SK-N-SH (cell line): ENCODE measurements at regions not wholly inside any gene's neighbourhood (a gene's known extent, or its start where the extent isn't known, plus 50 kb on each side); places are given as distances from the start of the nearest gene placed in this dataset.

Source experiments
- CTCF ChIA-PET: fragments of 300-600, 350-600 bp; formaldehyde crosslinking; extraction: SDS; loops from one replicate; lab custom pipeline; 2021; lab: Yijun Ruan, JAX
- POLR2A ChIA-PET: fragments of 350-600 bp; sonication (Branson Sonifier 250); formaldehyde crosslinking; extraction: SDS; loops from one replicate; lab custom pipeline; 2020; ENCODE audit warnings: antibody characterized with exemption, inconsistent platforms; lab: Yijun Ruan, JAX
- DNase-seq: peaks from one replicate; pipeline ENCODE4 v3.0.0; 2012
- H2AFZ ChIP-seq: fragments of 200-600 bp; sonication (generic); 2 replicates; pipeline ENCODE4 v1.8.1; 2016; ENCODE audit warnings: antibody characterized with exemption, mild to moderate bottlenecking, low read depth
- H3F3A ChIP-seq: fragments of 200-600 bp; sonication (generic); replicated peaks from 2 replicates; pipeline ENCODE3; 2016; ENCODE audit warnings: antibody characterized with exemption, mild to moderate bottlenecking; ENCODE audit not compliant: insufficient read depth
- H3K27ac ChIP-seq, 2 experiments: fragments of 200-500 bp in 1 of 2; fragments of 200-600 bp in 1 of 2; sonication (Bioruptor generic) in 1 of 2; sonication (generic), shearing (Covaris generic) in 1 of 2; 2 replicates each; pipeline versions ENCODE4 v1.5.1 to v1.6.1; 2014 to 2016; ENCODE audit warnings: low read depth in 2 of 2, inconsistent platforms in 1 of 2, low read length in 1 of 2, mild to moderate bottlenecking in 1 of 2, mixed read lengths in 1 of 2
- H3K27me3 ChIP-seq: fragments of 200-600 bp; sonication (generic), shearing (Covaris generic); 2 replicates; pipeline ENCODE4 v1.6.1; 2016; ENCODE audit warnings: mixed run types; ENCODE audit not compliant: insufficient read depth
- H3K36me3 ChIP-seq, 2 experiments: fragments of 200-500 bp in 1 of 2; fragments of 200-600 bp in 1 of 2; sonication (Bioruptor generic) in 1 of 2; sonication (generic) in 1 of 2; replicated peaks in 1 of 2; 2 replicates each; pipeline versions ENCODE3 to v1.5.1; 2014 to 2016; ENCODE audit warnings: low read length in 1 of 2, mild to moderate bottlenecking in 1 of 2; ENCODE audit not compliant: insufficient read depth in 2 of 2, control insufficient read depth in 1 of 2
- H3K4me1 ChIP-seq, 2 experiments: fragments of 200-500 bp in 1 of 2; fragments of 200-600 bp in 1 of 2; sonication (Bioruptor generic) in 1 of 2; sonication (generic), shearing (Covaris generic) in 1 of 2; 2 replicates each; pipeline versions ENCODE4 v1.5.1 to v1.6.1; 2014 to 2016; ENCODE audit warnings: low read depth in 1 of 2, low read length in 1 of 2, mixed run types in 1 of 2; ENCODE audit not compliant: insufficient read depth in 2 of 2, control insufficient read depth in 1 of 2
- H3K4me2 ChIP-seq: fragments of 200-600 bp; sonication (generic), shearing (Covaris generic); 2 replicates; pipeline ENCODE4 v1.6.1; 2017; ENCODE audit warnings: mixed run types
- H3K4me3 ChIP-seq, 2 experiments: fragments of 200-500 bp in 1 of 2; fragments of 200-600 bp in 1 of 2; sonication (Bioruptor generic) in 1 of 2; sonication (generic), shearing (Covaris generic) in 1 of 2; 2 replicates each; pipeline versions ENCODE4 v1.5.1 to v1.8.1; 2014 to 2016; ENCODE audit warnings: low read depth in 2 of 2, inconsistent platforms in 1 of 2, low read length in 1 of 2, mild to moderate bottlenecking in 1 of 2, mixed read lengths in 1 of 2, moderate library complexity in 1 of 2
- H3K79me2 ChIP-seq: fragments of 200-600 bp; sonication (generic); 2 replicates; pipeline ENCODE4 v1.8.1; 2017; ENCODE audit warnings: mild to moderate bottlenecking; ENCODE audit not compliant: insufficient read depth
- H3K9ac ChIP-seq: fragments of 200-600 bp; sonication (generic); 2 replicates; pipeline ENCODE4 v1.6.1; 2017; ENCODE audit warnings: mixed run types
- H3K9me2 ChIP-seq: fragments of 200-600 bp; sonication (generic); 2 replicates; pipeline ENCODE4 v1.6.1; 2017; ENCODE audit warnings: mixed run types
- H3K9me3 ChIP-seq: fragments of 200-600 bp; sonication (generic); 2 replicates; pipeline ENCODE4 v1.6.1; 2017; ENCODE audit warnings: mixed run types, mild to moderate bottlenecking, moderate library complexity
- H4K20me1 ChIP-seq: fragments of 200-600 bp; sonication (generic); 2 replicates; pipeline ENCODE4 v1.6.1; 2017; ENCODE audit warnings: mild to moderate bottlenecking, mixed run types; ENCODE audit not compliant: insufficient read depth
- ELF1 ChIP-seq: IDR thresholded peaks from 2 replicates; pipeline ENCODE4 v1.4.0; 2012
- FOXJ3 ChIP-seq: sonication (generic); formaldehyde crosslinking; IDR thresholded peaks from 2 replicates; pipeline ENCODE4 v1.5.1; 2020; ENCODE audit warnings: mild to moderate bottlenecking, missing genetic modification reagents
- GABPA ChIP-seq: IDR thresholded peaks from 2 replicates; pipeline ENCODE4 v1.4.0; 2012; ENCODE audit warnings: low read depth, mild to moderate bottlenecking
- IRF3 ChIP-seq: fragments of 150-350 bp; IDR thresholded peaks from 2 replicates; pipeline ENCODE4 v1.6.1; 2016; ENCODE audit warnings: mild to moderate bottlenecking, low read depth, low read length
- PBX3 ChIP-seq: IDR thresholded peaks from 2 replicates; pipeline ENCODE4; 2012
- POLR2AphosphoS5 ChIP-seq: IDR thresholded peaks from 2 replicates; pipeline ENCODE4 v1.6.1; 2012; ENCODE audit warnings: low read depth, low read length
- RCOR1 ChIP-seq: fragments of 150-350 bp; IDR thresholded peaks from 2 replicates; pipeline ENCODE4 v1.6.1; 2017; ENCODE audit warnings: antibody characterized with exemption, low read length
- RFX5 ChIP-seq: IDR thresholded peaks from 2 replicates; pipeline ENCODE4 v1.6.1; 2012; ENCODE audit warnings: mild to moderate bottlenecking, improper control_type of control experiment, low read length
- RXRA ChIP-seq: IDR thresholded peaks from 2 replicates; pipeline ENCODE4 v1.4.0; 2012; ENCODE audit warnings: low read depth, mild to moderate bottlenecking, borderline replicate concordance
- TEAD4 ChIP-seq: IDR thresholded peaks from 2 replicates; pipeline ENCODE4 v1.4.0; 2012; ENCODE audit warnings: mild to moderate bottlenecking, borderline replicate concordance; ENCODE audit not compliant: insufficient read depth
- USF1 ChIP-seq: IDR thresholded peaks from 2 replicates; pipeline ENCODE4 v1.4.0; 2012; ENCODE audit warnings: low read depth, borderline replicate concordance
- WGBS: methylation state at CpG from one replicate; pipeline ENCODE4 v1.1.6; 2017; ENCODE audit warnings: low lambda C conversion rate; 5-methylcytosine and 5-hydroxymethylcytosine counted together

GRCh38 chr3:59641169-59641899 lies 591.5 kb upstream of the CFAP20DC start:
- no peak overlapping the region for H2AFZ ChIP-seq
- no peak for DNase-seq
- no peak overlapping the region for H3K4me2 ChIP-seq
- H3K27ac ChIP-seq = no peak overlapping the region
- no peaks in the 10 kb centered on the region for H3K4me1 ChIP-seq
- H3F3A ChIP-seq = no peaks in the 10 kb centered on the region
- H3K9me2 ChIP-seq = no peaks in the 10 kb centered on the region
- WGBS = 33% methylated on average over 7 of the region's 7 CpGs
- H4K20me1 ChIP-seq = no peaks in the 10 kb centered on the region
- no peaks in the 10 kb centered on the region for H3K9me3 ChIP-seq
- ChIA-PET POLR2A (no interaction called here), CTCF (interaction anchor here (1.2 to 1.5 kb wide), 2 partner anchors 18 to 92 kb away, joined by 3 to 4 read pairs; no protein-coding TSS in a partner anchor)
- H3K4me3 ChIP-seq = no peak overlapping the region
- H3K9ac ChIP-seq = no peak overlapping the region
- TF ChIP-seq POLR2AphosphoS5 (no peak), FOXJ3 (no peak), USF1 (no peak), ELF1 (no peak), GABPA (no peak)
- H3K36me3 ChIP-seq = no peaks in the 10 kb centered on the region
- no peaks in the 10 kb centered on the region; the same call in 1 of the 2 replicates for H3K27me3 ChIP-seq
- no peaks in the 10 kb centered on the region for H3K79me2 ChIP-seq

- no peaks in the 10 kb centered on the region for H3F3A ChIP-seq
- H3K27me3 ChIP-seq = no peaks in the 10 kb centered on the region
- 55% methylated on average over 8 of the region's 8 CpGs for WGBS
- no peaks in the 10 kb centered on the region for H4K20me1 ChIP-seq
- ChIA-PET CTCF (interaction anchor here (1.2 kb wide), 1 partner anchor 225 kb away, joined by 3 read pairs; no protein-coding TSS in a partner anchor), POLR2A (no interaction called here)
- H3K36me3 ChIP-seq = no peaks in the 10 kb centered on the region
- H3K4me2 ChIP-seq = no peak overlapping the region
- H3K4me3 ChIP-seq = no peak overlapping the region
- H3K9me3 ChIP-seq = no peaks in the 10 kb centered on the region
- H3K79me2 ChIP-seq = no peaks in the 10 kb centered on the region
- DNase-seq = no peak
- no peaks in the 10 kb centered on the region for H3K9me2 ChIP-seq
- peaks cover 0 to 7% of the 10 kb centered on the region in 2 experiments; a peak in 1 of 4 replicates for H3K4me1 ChIP-seq
- H3K9ac ChIP-seq = no peak overlapping the region
- no peak overlapping the region for H2AFZ ChIP-seq
- H3K27ac ChIP-seq = no peak overlapping the region
- TF ChIP-seq RXRA = no peak
- no peak for TF ChIP-seq RFX5
- TF ChIP-seq TEAD4 = no peak
- no peak for TF ChIP-seq PBX3
- no peak for TF ChIP-seq RCOR1
- no peak for TF ChIP-seq IRF3
Observed at GRCh38 chr3:59632760-59633573, 583.1 kb upstream of the CFAP20DC start.
